IMR-90 (cell line): ENCODE measurements at regions not wholly inside any gene's neighbourhood (a gene's known extent, or its start where the extent isn't known, plus 50 kb on each side); places are given as distances from the start of the nearest gene placed in this dataset.

Experiments used
- ATAC-seq: fragments of 200-7000 bp; cut with Tn5 transposase; 2 replicates; pipeline ENCODE4 v1.9.1; 2020; ENCODE audit warnings: low read depth, mild to moderate bottlenecking, moderate library complexity
- BruUV-seq: library from RNA; stranded (reverse); fragments of 400-500 nt; replicated peaks from 2 replicates; lab custom pipeline; 2021; lab: Mats Ljungman, UMichigan
- CTCF ChIA-PET: fragments of 300-600 bp; formaldehyde crosslinking; extraction: SDS; loops from one replicate; lab custom pipeline; 2021; ENCODE audit warnings: antibody characterized with exemption; lab: Yijun Ruan, JAX
- POLR2A ChIA-PET: fragments of 300-600 bp; sonication (Branson Sonifier 250); formaldehyde crosslinking; loops from one replicate; lab custom pipeline; 2022; ENCODE audit warnings: antibody characterized with exemption; ENCODE audit not compliant: unreplicated experiment; lab: Charles Lee
- DNase-seq: peaks from one replicate; pipeline ENCODE4 v3.0.0; 2013
- H2AFZ ChIP-seq: replicated peaks from 2 replicates; pipeline ENCODE3; 2013; ENCODE audit warnings: low read length, mild to moderate bottlenecking; ENCODE audit not compliant: poor library complexity
- H2AK5ac ChIP-seq: 2 replicates; pipeline ENCODE4 v1.6.1; 2013; ENCODE audit warnings: low read depth, low read length, inconsistent platforms
- H2AK9ac ChIP-seq: replicated peaks from 2 replicates; pipeline ENCODE3; 2013; ENCODE audit warnings: mild to moderate bottlenecking, low read depth, low read length, moderate library complexity; ENCODE audit not compliant: poor library complexity
- H2BK120ac ChIP-seq: 2 replicates; pipeline ENCODE4 v1.6.1; 2013; ENCODE audit warnings: low read depth, low read length, inconsistent platforms
- H2BK15ac ChIP-seq: 3 replicates; pipeline ENCODE4 v1.6.1; 2013; ENCODE audit warnings: low read depth, low read length, inconsistent platforms
- H2BK20ac ChIP-seq: 2 replicates; pipeline ENCODE4 v1.6.1; 2013; ENCODE audit warnings: low read depth, mild to moderate bottlenecking, inconsistent platforms, low read length, moderate library complexity
- H2BK5ac ChIP-seq: 2 replicates; pipeline ENCODE4 v1.6.1; 2013; ENCODE audit warnings: mild to moderate bottlenecking, low read depth, low read length, inconsistent platforms; ENCODE audit not compliant: poor library complexity, severe bottlenecking
- H3K14ac ChIP-seq: replicated peaks from 2 replicates; pipeline ENCODE4 v1.6.1; 2013; ENCODE audit warnings: low read depth, low read length, inconsistent platforms
- H3K18ac ChIP-seq: 2 replicates; pipeline ENCODE4 v1.6.1; 2013; ENCODE audit warnings: low read depth, low read length, control low read depth
- H3K23ac ChIP-seq: 2 replicates; pipeline ENCODE4 v1.6.1; 2013; ENCODE audit warnings: low read depth, low read length, inconsistent platforms
- H3K27ac ChIP-seq: 2 replicates; pipeline ENCODE4 v1.5.1; 2013; ENCODE audit warnings: mild to moderate bottlenecking, control low read depth, low read length; ENCODE audit not compliant: insufficient read depth
- H3K27me3 ChIP-seq: 2 replicates; pipeline ENCODE4 v1.6.1; 2013; ENCODE audit warnings: low read length; ENCODE audit not compliant: control insufficient read depth, insufficient read depth
- H3K36me3 ChIP-seq: 2 replicates; pipeline ENCODE4 v1.6.1; 2013; ENCODE audit warnings: low read length, mixed read lengths; ENCODE audit not compliant: control insufficient read depth, insufficient read depth
- H3K4ac ChIP-seq: 2 replicates; pipeline ENCODE4 v1.6.1; 2013; ENCODE audit warnings: low read depth, low read length, inconsistent platforms
- H3K4me1 ChIP-seq: 2 replicates; pipeline ENCODE4 v1.6.1; 2013; ENCODE audit warnings: low read length, mixed read lengths; ENCODE audit not compliant: control insufficient read depth, insufficient read depth
- H3K4me2 ChIP-seq: 2 replicates; pipeline ENCODE4 v1.6.1; 2013; ENCODE audit warnings: low read depth, mild to moderate bottlenecking, control low read depth, low read length, moderate library complexity
- H3K4me3 ChIP-seq: 2 replicates; pipeline ENCODE4 v1.5.1; 2013; ENCODE audit warnings: low read depth, mild to moderate bottlenecking, control low read depth, low read length, moderate library complexity; ENCODE audit not compliant: insufficient read depth
- H3K56ac ChIP-seq: 2 replicates; pipeline ENCODE4 v1.6.1; 2013; ENCODE audit warnings: low read length, inconsistent platforms; ENCODE audit not compliant: insufficient read depth; ENCODE audit errors: extremely low read depth
- H3K79me1 ChIP-seq, 2 experiments: 2 replicates each; pipeline ENCODE4 v1.6.1; 2013; ENCODE audit warnings: low read length in 2 of 2, inconsistent platforms in 1 of 2, low read depth in 1 of 2
- H3K9ac ChIP-seq: 2 replicates; pipeline ENCODE4 v1.6.1; 2013; ENCODE audit warnings: low read depth, low read length, control low read depth
- H3K9me1 ChIP-seq: 2 replicates; pipeline ENCODE4 v1.6.1; 2013; ENCODE audit warnings: low read length, inconsistent platforms; ENCODE audit not compliant: insufficient read depth
- H3K9me3 ChIP-seq: 2 replicates; pipeline ENCODE4 v1.6.1; 2013; ENCODE audit warnings: low read length; ENCODE audit not compliant: control insufficient read depth, insufficient read depth
- H4K20me1 ChIP-seq: 2 replicates; pipeline ENCODE4 v1.6.1; 2013; ENCODE audit warnings: low read length, inconsistent platforms; ENCODE audit not compliant: insufficient read depth
- H4K5ac ChIP-seq: 2 replicates; pipeline ENCODE4 v1.6.1; 2013; ENCODE audit warnings: mild to moderate bottlenecking, low read depth, low read length, control low read depth
- H4K8ac ChIP-seq, 2 experiments: 2 replicates each; pipeline ENCODE4 v1.6.1; 2013; ENCODE audit warnings: low read depth in 2 of 2, low read length in 2 of 2, control low read depth in 1 of 2, inconsistent platforms in 1 of 2
- H4K91ac ChIP-seq: 2 replicates; pipeline ENCODE4 v1.6.1; 2013; ENCODE audit warnings: low read depth, low read length, inconsistent platforms; ENCODE audit not compliant: insufficient read depth
- BHLHE40 ChIP-seq: fragments of 150-350 bp; IDR thresholded peaks from 2 replicates; pipeline ENCODE4 v1.6.1; 2016; ENCODE audit warnings: mild to moderate bottlenecking, low read depth, low read length
- CHD1 ChIP-seq: IDR thresholded peaks from 2 replicates; pipeline ENCODE4 v1.6.1; 2012; ENCODE audit warnings: low read depth, low read length, improper control_type of control experiment
- ELK1 ChIP-seq: fragments of 150-350 bp; IDR thresholded peaks from 2 replicates; pipeline ENCODE4 v1.6.1; 2016; ENCODE audit warnings: low read depth, mild to moderate bottlenecking, low read length, moderate library complexity, borderline replicate concordance
- MXI1 ChIP-seq: IDR thresholded peaks from 2 replicates; pipeline ENCODE4 v1.6.1; 2012; ENCODE audit warnings: low read depth, mild to moderate bottlenecking, low read length, moderate library complexity, borderline replicate concordance
- NFE2L2 ChIP-seq: fragments of 150-350 bp; IDR thresholded peaks from 2 replicates; pipeline ENCODE4 v1.6.1; 2016; ENCODE audit warnings: low read depth, mild to moderate bottlenecking, low read length
- SMC3 ChIP-seq: fragments of 150-350 bp; IDR thresholded peaks from 2 replicates; pipeline ENCODE4 v1.6.1; 2016; ENCODE audit warnings: low read depth, mild to moderate bottlenecking, antibody characterized with exemption, low read length, moderate library complexity
- USF2 ChIP-seq: fragments of 150-350 bp; IDR thresholded peaks from 2 replicates; pipeline ENCODE4 v1.6.1; 2017; ENCODE audit warnings: mild to moderate bottlenecking, antibody characterized with exemption, low read length, low read depth
- WGBS, 2 experiments: methylation state at CpG; one replicate each; pipeline versions ENCODE4 v1.1.5 to v1.1.7; 2013; ENCODE audit warnings: missing lambda C conversion rate in 2 of 2; ENCODE audit not compliant: insufficient read length in 1 of 2; ENCODE audit errors: extremely low coverage in 2 of 2; 5-methylcytosine and 5-hydroxymethylcytosine counted together
- dilution Hi-C: fragments of 300-500 bp; cut with HindIII; formaldehyde crosslinking; loops from one replicate; pipeline ENCODE4 v1.14.3; 2018; ENCODE audit warnings: low sequenced_read_pairs; ENCODE audit not compliant: unreplicated experiment
- in situ Hi-C: fragments of 300-500 bp; cut with MboI; formaldehyde crosslinking; loops from 3 replicates; pipeline ENCODE4 v1.14.3; 2019; ENCODE audit warnings: low sequenced_read_pairs, inconsistent platforms, mixed read lengths
- intact Hi-C: fragments of 100-400 bp; cut with micrococcal nuclease; formaldehyde crosslinking; loops from 2 replicates; pipeline ENCODE4 v1.10.0; 2022

DNA sequence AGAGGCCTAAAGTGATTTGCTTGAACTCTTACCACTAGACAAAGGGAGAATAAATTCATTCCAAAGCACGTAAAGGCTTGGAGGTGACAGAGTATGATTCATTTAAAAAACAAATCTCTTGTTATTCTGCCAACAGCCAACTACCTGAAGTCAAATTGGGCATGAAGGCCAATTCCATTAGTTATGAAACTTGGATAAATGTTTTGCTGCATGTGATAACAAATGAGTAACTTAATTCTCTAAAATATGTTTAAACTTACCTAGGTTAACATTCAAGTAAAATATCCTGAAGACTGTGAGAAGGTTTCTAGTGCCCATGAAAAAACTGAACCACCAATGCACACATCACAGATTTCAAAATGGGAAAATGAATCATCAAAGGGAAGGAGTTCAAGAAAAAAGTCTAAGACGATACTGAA, 120.1 kb upstream of the TSLP start:
- ChIA-PET CTCF (no interaction called here), POLR2A (no interaction called here)
- dilution Hi-C loops (no loop called here), in situ Hi-C loops (no loop called here), intact Hi-C loops (no loop called here)
- no peak overlapping the region for H3K18ac ChIP-seq
- H3K27me3 ChIP-seq: no peaks in the 10 kb centered on the region
- no peak for TF ChIP-seq SMC3
- no peak for TF ChIP-seq BHLHE40
- TF ChIP-seq NFE2L2: no peak
- TF ChIP-seq USF2: no peak
- TF ChIP-seq MXI1: no peak
- no peak for TF ChIP-seq ELK1
- no peak for TF ChIP-seq CHD1
- no peak overlapping the region for H4K5ac ChIP-seq
- H3K4me1 ChIP-seq: no peaks in the 10 kb centered on the region
- no peaks in the 10 kb centered on the region for H3K9me1 ChIP-seq
- no peak overlapping the region for H3K4ac ChIP-seq
- no peak overlapping the region for H2BK120ac ChIP-seq
- H3K23ac ChIP-seq: no peak overlapping the region
- H3K14ac ChIP-seq: no peak overlapping the region
- no peak overlapping the region for H3K4me3 ChIP-seq
- H3K27ac ChIP-seq: no peak overlapping the region
- no peak overlapping the region for H2BK5ac ChIP-seq
- no peak overlapping the region for H4K8ac ChIP-seq
- no peak overlapping the region for H3K9ac ChIP-seq
- H3K56ac ChIP-seq: no peak overlapping the region
- no peak overlapping the region for H2AFZ ChIP-seq
- no CpG with 5 or more reads among the region's 2 CpGs for WGBS, 2 experiments
- H4K91ac ChIP-seq: no peak overlapping the region
- no peaks in the 10 kb centered on the region for H4K20me1 ChIP-seq
- no peak overlapping the region for H2BK20ac ChIP-seq
- no peak overlapping the region for H3K4me2 ChIP-seq
- no peak for DNase-seq
- no peak overlapping the region for H2BK15ac ChIP-seq
- ATAC-seq: no peak
- no peak overlapping the region for H2AK9ac ChIP-seq
- no TSS peak for BruUV-seq
- H3K79me1 ChIP-seq: no peaks in the 10 kb centered on the region
- H3K9me3 ChIP-seq: no peaks in the 10 kb centered on the region
- no peaks in the 10 kb centered on the region for H3K36me3 ChIP-seq
- no peak overlapping the region for H2AK5ac ChIP-seq
